ENCODE measurements at regions not wholly inside any gene's neighbourhood (a gene's known extent, or its start where the extent isn't known, plus 50 kb on each side); places are given as distances from the start of the nearest gene placed in this dataset.

GRCh38 chr17:12296209-12296625, 275.5 kb downstream of the MAP2K4 start:
- DNase-seq: no peak

- DNase-seq: no peak
These were observed 280.9 kb downstream of the MAP2K4 start for GRCh38 chr17:12301551-12301950.

GRCh38 chr17:12302711-12303110, 282.0 kb downstream of the MAP2K4 start:
- DNase-seq: no peak

GRCh38 chr17:12310811-12311210, 290.1 kb downstream of the MAP2K4 start:
- DNase-seq: no peak

GRCh38 chr17:12312692-12313091, 292.0 kb downstream of the MAP2K4 start:
- no peak for DNase-seq

GRCh38 chr17:12313786-12314185, 293.1 kb downstream of the MAP2K4 start:
- DNase-seq: no peak

GRCh38 chr17:12316021-12316420, 295.3 kb downstream of the MAP2K4 start:
- DNase-seq: no peak

- no peak for DNase-seq
These were observed 298.0 kb downstream of the MAP2K4 start for GRCh38 chr17:12318571-12319266.

GRCh38 chr17:12320286-12320685, 299.6 kb downstream of the MAP2K4 start:
- DNase-seq: no peak

- no peak for DNase-seq
These were observed 307.5 kb downstream of the MAP2K4 start for GRCh38 chr17:12328204-12328603.

GRCh38 chr17:12330456-12330855, 309.8 kb downstream of the MAP2K4 start:
- no peak for DNase-seq

- DNase-seq: no peak
These were observed 320.7 kb downstream of the MAP2K4 start for GRCh38 chr17:12341328-12341727.

- DNase-seq: no peak
These were observed 321.5 kb downstream of the MAP2K4 start for GRCh38 chr17:12342161-12342560.

- DNase-seq: peak; percentile 5
These were observed 322.1 kb downstream of the MAP2K4 start for GRCh38 chr17:12342609-12343435.

- no peak for DNase-seq
These were observed 317.2 kb upstream of the MYOCD start for GRCh38 chr17:12348476-12348875.

GRCh38 chr17:12349297-12349696, 316.4 kb upstream of the MYOCD start:
- DNase-seq: no peak

GRCh38 chr17:12352127-12352526, 313.6 kb upstream of the MYOCD start:
- no peak for DNase-seq

GRCh38 chr17:12357600-12357999, 308.1 kb upstream of the MYOCD start:
- DNase-seq: no peak

- DNase-seq: no peak
These were observed 307.2 kb upstream of the MYOCD start for GRCh38 chr17:12358477-12358876.

GRCh38 chr17:12362853-12363455, 302.7 kb upstream of the MYOCD start:
- no peak for DNase-seq

GRCh38 chr17:12365805-12366204, 299.9 kb upstream of the MYOCD start:
- DNase-seq: no peak

- no peak for DNase-seq
These were observed 296.6 kb upstream of the MYOCD start for GRCh38 chr17:12369065-12369464.

- no peak for DNase-seq
These were observed 289.4 kb upstream of the MYOCD start for GRCh38 chr17:12376276-12376675.

GRCh38 chr17:12386225-12386624, 279.5 kb upstream of the MYOCD start:
- no peak for DNase-seq
